ENCODE measurements at regions not wholly inside any gene's neighbourhood (a gene's known extent, or its start where the extent isn't known, plus 50 kb on each side); places are given as distances from the start of the nearest gene placed in this dataset.

- no peaks in the 10 kb centered on the region for H3K27me3 ChIP-seq (ENCODE audit: control insufficient read depth, insufficient read depth, low read length)
- DNase-seq (no peak), FAIRE-seq (no peak)
These were observed 1093.2 kb downstream of the ADGRL2 start for GRCh38 chr1:82893712-82894470.

GRCh38 chr1:82880506-82880905 lies 1079.8 kb downstream of the ADGRL2 start:
- H3K4me3 ChIP-seq (ENCODE audit: low read length in 3 of 3) = no peak overlapping the region
- no peaks in the 10 kb centered on the region for H3K27me3 ChIP-seq (ENCODE audit: control insufficient read depth, insufficient read depth, low read length)
- no peaks in the 10 kb centered on the region for H3K4me1 ChIP-seq (ENCODE audit: control insufficient read depth in 2 of 3, insufficient read depth in 2 of 3, low read depth in 1 of 3, low read length in 3 of 3)
- H3K9me3 ChIP-seq (ENCODE audit: control insufficient read depth in 2 of 3, insufficient read depth in 1 of 3, low read length in 3 of 3) = no peaks in the 10 kb centered on the region
- FAIRE-seq = no peak
- no peak overlapping the region for H3K9ac ChIP-seq (ENCODE audit: low read length in 3 of 3)
- H3K27ac ChIP-seq (ENCODE audit: low read depth in 2 of 2, low read length in 2 of 2) = no peak overlapping the region
- no peak for DNase-seq
- no peaks in the 10 kb centered on the region for H3K36me3 ChIP-seq (ENCODE audit: control insufficient read depth in 2 of 3, insufficient read depth in 3 of 3, low read length in 3 of 3)
- intact Hi-C loops (cut with DNase I) = no loop called here
- no peak for TF ChIP-seq CTCF (IDR thresholded peaks at IDR 0.05; ENCODE audit: borderline replicate concordance, extremely low read depth, insufficient read depth)

More at GRCh38 chr1:82893712-82894470, 1093.2 kb downstream of the ADGRL2 start:
- no peak overlapping the region for H3K27ac ChIP-seq (ENCODE audit: low read depth in 2 of 2, low read length in 2 of 2)
- no peak overlapping the region for H3K4me3 ChIP-seq (ENCODE audit: low read length in 3 of 3)
- no peaks in the 10 kb centered on the region for H3K4me1 ChIP-seq (ENCODE audit: control insufficient read depth in 2 of 3, insufficient read depth in 2 of 3, low read depth in 1 of 3, low read length in 3 of 3)
- no peak overlapping the region for H3K9ac ChIP-seq (ENCODE audit: low read length in 3 of 3)
- H3K36me3 ChIP-seq (ENCODE audit: control insufficient read depth in 2 of 3, insufficient read depth in 3 of 3, low read length in 3 of 3) = no peaks in the 10 kb centered on the region
- intact Hi-C loops (cut with DNase I) = no loop called here
- H3K9me3 ChIP-seq (ENCODE audit: control insufficient read depth in 2 of 3, insufficient read depth in 1 of 3, low read length in 3 of 3) = no peaks in the 10 kb centered on the region
- TF ChIP-seq CTCF (IDR thresholded peaks at IDR 0.05; ENCODE audit: borderline replicate concordance, extremely low read depth, insufficient read depth) = no peak

GRCh38 chr1:82879701-82880305 lies 1079.1 kb downstream of the ADGRL2 start:
- Histone ChIP-seq H3K27ac (ENCODE audit: low read depth in 2 of 2, low read length in 2 of 2) (no peak overlapping the region), H3K9me3 (ENCODE audit: control insufficient read depth in 2 of 3, insufficient read depth in 1 of 3, low read length in 3 of 3) (no peaks in the 10 kb centered on the region), H3K36me3 (ENCODE audit: control insufficient read depth in 2 of 3, insufficient read depth in 3 of 3, low read length in 3 of 3) (no peaks in the 10 kb centered on the region), H3K4me3 (ENCODE audit: low read length in 3 of 3) (no peak overlapping the region), H3K9ac (ENCODE audit: low read length in 3 of 3) (no peak overlapping the region), H3K27me3 (ENCODE audit: control insufficient read depth, insufficient read depth, low read length) (no peaks in the 10 kb centered on the region), H3K4me1 (ENCODE audit: control insufficient read depth in 2 of 3, insufficient read depth in 2 of 3, low read depth in 1 of 3, low read length in 3 of 3) (no peaks in the 10 kb centered on the region)
- no peak for FAIRE-seq
- intact Hi-C loops (cut with DNase I) = no loop called here
- TF ChIP-seq CTCF (IDR thresholded peaks at IDR 0.05; ENCODE audit: borderline replicate concordance, extremely low read depth, insufficient read depth) = no peak
- peak in 3 of 5 donors; percentile 9 to 84 (median 66) for DNase-seq
